ENCODE measurements at regions not wholly inside any gene's neighbourhood (a gene's known extent, or its start where the extent isn't known, plus 50 kb on each side); places are given as distances from the start of the nearest gene placed in this dataset.

DNA sequence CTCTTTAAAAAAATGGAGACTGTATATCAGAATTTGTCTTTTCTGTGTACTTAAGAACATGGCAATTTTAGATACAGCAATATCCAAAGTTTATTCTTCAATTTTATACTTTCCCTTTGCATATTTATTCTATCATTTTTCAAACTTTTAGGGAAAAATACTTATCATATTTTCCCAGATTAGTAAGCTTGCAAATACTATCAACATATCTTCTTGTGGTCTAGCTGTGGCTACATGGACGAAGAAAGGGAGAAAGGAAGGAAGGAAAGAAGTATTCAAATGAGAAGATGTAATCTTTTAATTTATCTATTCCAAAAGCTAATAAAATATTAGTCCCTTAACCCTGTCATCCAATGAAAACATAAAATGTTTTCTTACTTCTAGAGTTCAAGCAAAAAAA lies 797.8 kb upstream of the GALNTL6 start:
- TF ChIP-seq POLR2AphosphoS5 (IDR thresholded peaks at IDR 0.05) (no peak), EP300 (IDR thresholded peaks at IDR 0.05) (no peak), POLR2A (IDR thresholded peaks at IDR 0.05) (no peak)
- TF ChIP-seq, protein P1, sequence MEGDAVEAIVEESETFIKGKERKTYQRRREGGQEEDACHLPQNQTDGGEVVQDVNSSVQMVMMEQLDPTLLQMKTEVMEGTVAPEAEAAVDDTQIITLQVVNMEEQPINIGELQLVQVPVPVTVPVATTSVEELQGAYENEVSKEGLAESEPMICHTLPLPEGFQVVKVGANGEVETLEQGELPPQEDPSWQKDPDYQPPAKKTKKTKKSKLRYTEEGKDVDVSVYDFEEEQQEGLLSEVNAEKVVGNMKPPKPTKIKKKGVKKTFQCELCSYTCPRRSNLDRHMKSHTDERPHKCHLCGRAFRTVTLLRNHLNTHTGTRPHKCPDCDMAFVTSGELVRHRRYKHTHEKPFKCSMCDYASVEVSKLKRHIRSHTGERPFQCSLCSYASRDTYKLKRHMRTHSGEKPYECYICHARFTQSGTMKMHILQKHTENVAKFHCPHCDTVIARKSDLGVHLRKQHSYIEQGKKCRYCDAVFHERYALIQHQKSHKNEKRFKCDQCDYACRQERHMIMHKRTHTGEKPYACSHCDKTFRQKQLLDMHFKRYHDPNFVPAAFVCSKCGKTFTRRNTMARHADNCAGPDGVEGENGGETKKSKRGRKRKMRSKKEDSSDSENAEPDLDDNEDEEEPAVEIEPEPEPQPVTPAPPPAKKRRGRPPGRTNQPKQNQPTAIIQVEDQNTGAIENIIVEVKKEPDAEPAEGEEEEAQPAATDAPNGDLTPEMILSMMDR (IDR thresholded peaks at IDR 0.05), result no peak
